B cell (primary cell): ENCODE measurements at regions not wholly inside any gene's neighbourhood (a gene's known extent, or its start where the extent isn't known, plus 50 kb on each side); places are given as distances from the start of the nearest gene placed in this dataset.

ENCODE experiments used
- ATAC-seq: fragments of 200-7000 bp; cut with Tn5 transposase; one replicate; pipeline ENCODE4 v1.10.0; 2021; ENCODE audit warnings: low read depth, mild to moderate bottlenecking, moderate number of reproducible peaks, moderate library complexity
- CTCF ChIA-PET: fragments of 350-600 bp; sonication (Branson Sonifier 250); formaldehyde crosslinking; loops from one replicate; lab custom pipeline; 2021; ENCODE audit warnings: antibody characterized with exemption, inconsistent platforms; lab: Charles Lee
- POLR2A ChIA-PET: fragments of 350-600 bp; sonication (Branson Sonifier 250); formaldehyde crosslinking; loops from one replicate; lab custom pipeline; 2021; ENCODE audit warnings: antibody characterized with exemption; lab: Charles Lee
- DNase-seq: peaks from one replicate; pipeline ENCODE4 v3.0.0; 2013
- H2AFZ ChIP-seq: 2 replicates; pipeline ENCODE4 v1.6.1; 2012; ENCODE audit warnings: mild to moderate bottlenecking, low read depth, low read length; ENCODE audit not compliant: insufficient read depth, poor library complexity, severe bottlenecking
- H3K27ac ChIP-seq, 2 donors: 1 replicate in 1 of 2; 2 replicates in 1 of 2; pipeline ENCODE4 v1.5.1; 2012 to 2013; ENCODE audit warnings: low read length in 2 of 2, mild to moderate bottlenecking in 2 of 2, moderate library complexity in 1 of 2
- H3K27me3 ChIP-seq, 4 experiments: fragments of 200-600 bp in 1 of 4; sonication (generic) in 1 of 4; replicated peaks in 1 of 4; 1 replicate in 2 of 4; 2 replicates in 2 of 4; pipeline versions ENCODE4 v1.6.1 to v1.7.0; 2013 to 2016; ENCODE audit warnings: low read length in 3 of 4, mild to moderate bottlenecking in 2 of 4, mixed read lengths in 1 of 4, moderate library complexity in 1 of 4; ENCODE audit not compliant: insufficient read depth in 4 of 4, control insufficient read depth in 3 of 4; ENCODE audit errors: control extremely low read depth in 1 of 4
- H3K36me3 ChIP-seq, 2 experiments: replicated peaks in 1 of 2; 1 replicate in 1 of 2; 2 replicates in 1 of 2; pipeline versions ENCODE4 v1.6.1 to v1.7.1; 2013; ENCODE audit warnings: low read length in 1 of 2; ENCODE audit not compliant: insufficient read depth in 2 of 2, control insufficient read depth in 1 of 2; ENCODE audit errors: control extremely low read depth in 1 of 2, extremely low read depth in 1 of 2
- H3K4me1 ChIP-seq, 2 donors: fragments of 200-600 bp in 1 of 2; sonication (generic) in 1 of 2; 1 replicate in 1 of 2; 2 replicates in 1 of 2; pipeline versions ENCODE4 v1.5.1 to v1.6.1; 2013 to 2017; ENCODE audit warnings: low read length in 2 of 2; ENCODE audit not compliant: control insufficient read depth in 2 of 2, insufficient read depth in 2 of 2
- H3K4me2 ChIP-seq: replicated peaks from 2 replicates; pipeline ENCODE3; 2012; ENCODE audit warnings: mild to moderate bottlenecking, low read depth, low read length; ENCODE audit not compliant: poor library complexity, severe bottlenecking
- H3K4me3 ChIP-seq, 5 experiments: fragments of 200-600 bp in 1 of 5; sonication (generic) in 1 of 5; 1 replicate in 3 of 5; 2 replicates in 2 of 5; pipeline versions ENCODE4 v1.5.1 to v1.7.0; 2011 to 2016; ENCODE audit warnings: low read length in 4 of 5, mild to moderate bottlenecking in 4 of 5, low read depth in 2 of 5, control low read depth in 1 of 5, moderate library complexity in 1 of 5; ENCODE audit not compliant: insufficient read depth in 1 of 5; ENCODE audit errors: control extremely low read depth in 1 of 5, extremely low read depth in 1 of 5
- H3K79me2 ChIP-seq: fragments of 200-600 bp; sonication (generic); one replicate; pipeline ENCODE4 v1.6.0; 2016; ENCODE audit warnings: low read length; ENCODE audit not compliant: control insufficient read depth, insufficient read depth
- H3K9ac ChIP-seq: fragments of 200-600 bp; sonication (generic); 2 replicates; pipeline ENCODE4 v1.6.1; 2017; ENCODE audit warnings: mild to moderate bottlenecking, low read length, moderate library complexity
- H3K9me3 ChIP-seq, 3 donors: one replicate each; pipeline versions ENCODE4 v1.6.1 to v1.7.1; 2013; ENCODE audit warnings: low read length in 2 of 3; ENCODE audit not compliant: control insufficient read depth in 2 of 3, insufficient read depth in 1 of 3; ENCODE audit errors: control extremely low read depth in 1 of 3
- H4K20me1 ChIP-seq: 2 replicates; pipeline ENCODE4 v1.6.0; 2012; ENCODE audit warnings: mild to moderate bottlenecking, low read length; ENCODE audit not compliant: insufficient read depth, control insufficient read depth, poor library complexity, severe bottlenecking
- H3K27ac Mint-ChIP-seq: one replicate; pipeline ENCODE4 v1.8.0; 2021; ENCODE audit warnings: mixed read lengths
- H3K27me3 Mint-ChIP-seq: one replicate; pipeline ENCODE4 v1.8.0; 2021; ENCODE audit warnings: mixed read lengths
- H3K4me1 Mint-ChIP-seq: one replicate; pipeline ENCODE4 v1.8.0; 2021; ENCODE audit warnings: mixed read lengths
- H3K4me3 Mint-ChIP-seq: one replicate; pipeline ENCODE4 v1.8.0; 2021; ENCODE audit warnings: mixed read lengths
- H3K9me3 Mint-ChIP-seq: one replicate; pipeline ENCODE4 v1.8.0; 2022; ENCODE audit warnings: mixed read lengths; ENCODE audit not compliant: insufficient read depth
- EZH2 ChIP-seq: IDR thresholded peaks from 2 replicates; pipeline ENCODE4 v1.6.1; 2012; ENCODE audit warnings: borderline replicate concordance, low read depth, mild to moderate bottlenecking, moderate library complexity, low read length; ENCODE audit not compliant: insufficient read depth, poor library complexity, severe bottlenecking
- WGBS: methylation state at CpG from one replicate; pipeline ENCODE4 v1.1.5; 2013; ENCODE audit warnings: missing lambda C conversion rate; ENCODE audit not compliant: insufficient coverage; 5-methylcytosine and 5-hydroxymethylcytosine counted together
- intact Hi-C: fragments of 100-400 bp; cut with micrococcal nuclease; formaldehyde crosslinking; loops from one replicate; pipeline ENCODE4 v1.10.0; 2022
- TF ChIP-seq, protein P1 (sequence below): fragments of 200-600 bp; IDR thresholded peaks from one replicate; pipeline ENCODE4 v1.8.0; 2022; ENCODE audit warnings: antibody characterized with exemption, mild to moderate bottlenecking

GRCh38 chr6:40948570-40948969 is 90.5 kb downstream of the UNC5CL start:
- Histone ChIP-seq H3K9me3 (no peaks in the 10 kb centered on the region), H3K4me3 (no peak overlapping the region), H3K27ac (no peak overlapping the region), H3K9ac (no peak overlapping the region), H3K36me3 (no peaks in the 10 kb centered on the region), H3K4me2 (no peak overlapping the region), H3K4me1 (no peaks in the 10 kb centered on the region), H2AFZ (no peak overlapping the region), H3K79me2 (no peaks in the 10 kb centered on the region), H4K20me1 (no peaks in the 10 kb centered on the region), H3K27me3 (peaks cover 0 to 4% (median 1%) of the 10 kb centered on the region in 4 experiments)
- TF ChIP-seq, protein P1, sequence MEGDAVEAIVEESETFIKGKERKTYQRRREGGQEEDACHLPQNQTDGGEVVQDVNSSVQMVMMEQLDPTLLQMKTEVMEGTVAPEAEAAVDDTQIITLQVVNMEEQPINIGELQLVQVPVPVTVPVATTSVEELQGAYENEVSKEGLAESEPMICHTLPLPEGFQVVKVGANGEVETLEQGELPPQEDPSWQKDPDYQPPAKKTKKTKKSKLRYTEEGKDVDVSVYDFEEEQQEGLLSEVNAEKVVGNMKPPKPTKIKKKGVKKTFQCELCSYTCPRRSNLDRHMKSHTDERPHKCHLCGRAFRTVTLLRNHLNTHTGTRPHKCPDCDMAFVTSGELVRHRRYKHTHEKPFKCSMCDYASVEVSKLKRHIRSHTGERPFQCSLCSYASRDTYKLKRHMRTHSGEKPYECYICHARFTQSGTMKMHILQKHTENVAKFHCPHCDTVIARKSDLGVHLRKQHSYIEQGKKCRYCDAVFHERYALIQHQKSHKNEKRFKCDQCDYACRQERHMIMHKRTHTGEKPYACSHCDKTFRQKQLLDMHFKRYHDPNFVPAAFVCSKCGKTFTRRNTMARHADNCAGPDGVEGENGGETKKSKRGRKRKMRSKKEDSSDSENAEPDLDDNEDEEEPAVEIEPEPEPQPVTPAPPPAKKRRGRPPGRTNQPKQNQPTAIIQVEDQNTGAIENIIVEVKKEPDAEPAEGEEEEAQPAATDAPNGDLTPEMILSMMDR: no peak
- no peak for TF ChIP-seq EZH2
- Mint-ChIP-seq H3K27ac (no peak overlapping the region), H3K9me3 (no peaks in the 10 kb centered on the region), H3K4me3 (no peak overlapping the region), H3K27me3 (peaks cover 43% of the 10 kb centered on the region), H3K4me1 (no peaks in the 10 kb centered on the region)
- no peak for DNase-seq
- intact Hi-C loops: no loop called here
- 88% methylated on average over 1 of the region's 3 CpGs for WGBS
- no peak for ATAC-seq
- CTCF ChIA-PET: no interaction called here
- POLR2A ChIA-PET: no interaction called here

DNA sequence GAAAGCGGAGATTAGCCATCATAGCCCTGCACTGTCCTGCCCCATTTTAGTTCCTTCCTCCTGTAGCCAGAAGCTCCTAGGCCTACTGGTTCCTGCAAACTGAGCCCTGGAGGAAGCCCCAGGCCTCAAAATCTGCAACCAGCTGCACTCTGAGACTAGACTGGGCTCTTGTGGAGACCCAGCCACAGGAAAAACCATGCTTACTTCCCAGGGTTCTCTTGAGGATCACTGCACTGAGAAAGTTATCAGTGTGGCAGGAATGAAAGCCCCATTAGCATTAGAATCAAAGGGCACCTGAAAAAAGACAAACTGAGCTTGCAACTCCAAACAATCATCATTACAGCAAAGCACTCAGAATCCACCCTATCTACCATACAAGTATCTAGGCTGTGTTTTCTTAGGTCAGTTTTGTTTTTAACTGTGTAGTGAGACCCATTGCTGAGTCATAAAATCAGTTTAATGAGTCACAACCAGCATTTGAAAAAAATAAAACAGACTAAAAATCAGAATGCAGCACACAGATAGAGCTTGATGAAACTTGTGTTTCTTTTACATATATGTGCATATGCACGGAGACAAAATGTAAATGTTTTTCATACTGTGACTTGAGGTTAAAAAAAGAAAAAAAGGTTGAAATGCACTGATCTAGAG is 91.0 kb downstream of the UNC5CL start:
- POLR2A ChIA-PET: no interaction called here
- no peak overlapping the region for H3K9ac ChIP-seq
- H3K4me3 ChIP-seq: no peak overlapping the region
- H2AFZ ChIP-seq: no peak overlapping the region
- intact Hi-C loops: no loop called here
- H3K4me2 ChIP-seq: no peak overlapping the region
- H4K20me1 ChIP-seq: no peaks in the 10 kb centered on the region
- WGBS: 100% methylated on average over 2 of the region's 2 CpGs
- DNase-seq: no peak
- no peaks in the 10 kb centered on the region for H3K4me1 ChIP-seq
- TF ChIP-seq, protein P1: no peak
- no peak for TF ChIP-seq EZH2
- ATAC-seq: no peak
- H3K27ac Mint-ChIP-seq: no peak overlapping the region
- CTCF ChIA-PET: interaction anchor here (0.7 kb wide), 1 partner anchor 37 kb away, joined by 3 read pairs; no protein-coding TSS in a partner anchor
- peaks cover 42% of the 10 kb centered on the region for H3K27me3 Mint-ChIP-seq
- H3K27ac ChIP-seq: no peak overlapping the region
- peaks cover 0 to 4% (median 1%) of the 10 kb centered on the region in 4 experiments for H3K27me3 ChIP-seq
- H3K9me3 Mint-ChIP-seq: no peaks in the 10 kb centered on the region
- H3K36me3 ChIP-seq: no peaks in the 10 kb centered on the region
- H3K4me1 Mint-ChIP-seq: no peaks in the 10 kb centered on the region
- no peaks in the 10 kb centered on the region for H3K79me2 ChIP-seq
- H3K4me3 Mint-ChIP-seq: no peak overlapping the region
- no peaks in the 10 kb centered on the region for H3K9me3 ChIP-seq
